HT1080 (cell line): ENCODE measurements at regions not wholly inside any gene's neighbourhood (a gene's known extent, or its start where the extent isn't known, plus 50 kb on each side); places are given as distances from the start of the nearest gene placed in this dataset.
"Not testable (repeated sequence)": the region's sequence is repeated elsewhere in the genome, so short reads cannot be mapped to it uniquely, and the experiment has no call there.

Experiments
- DNase-seq: peaks from one replicate; pipeline ENCODE4 v3.0.0-alpha.2; 2015; ENCODE audit warnings: low read depth

GRCh38 chr13:73521985-73522524, 463.2 kb downstream of the KLF5 start:
- DNase-seq, result no peak

- DNase-seq, result no peak
These were observed 462.5 kb downstream of the KLF5 start for GRCh38 chr13:73521290-73521624.

GRCh38 chr13:73520566-73521289, 461.9 kb downstream of the KLF5 start:
- DNase-seq, result no peak

GRCh38 chr13:73520135-73520534, 461.3 kb downstream of the KLF5 start:
- DNase-seq, result not testable (repeated sequence)

- DNase-seq, result no peak
These were observed 460.8 kb downstream of the KLF5 start for GRCh38 chr13:73519396-73520116.

GRCh38 chr13:73517766-73518165, 459.0 kb downstream of the KLF5 start:
- no peak for DNase-seq

- no peak for DNase-seq
These were observed 457.9 kb downstream of the KLF5 start for GRCh38 chr13:73516731-73517130.

GRCh38 chr13:73514208-73514607, 455.4 kb downstream of the KLF5 start:
- no peak for DNase-seq

GRCh38 chr13:73513751-73514150, 454.9 kb downstream of the KLF5 start:
- no peak for DNase-seq

GRCh38 chr13:73508841-73509240, 450.0 kb downstream of the KLF5 start:
- DNase-seq, result no peak

GRCh38 chr13:73505376-73505890, 446.6 kb downstream of the KLF5 start:
- DNase-seq, result no peak

- no peak for DNase-seq
These were observed 440.9 kb downstream of the KLF5 start for GRCh38 chr13:73499695-73500094.

GRCh38 chr13:73497430-73497829, 438.6 kb downstream of the KLF5 start:
- DNase-seq, result no peak

- no peak for DNase-seq
These were observed 437.9 kb downstream of the KLF5 start for GRCh38 chr13:73496711-73497110.

- peak; percentile 1 for DNase-seq
These were observed 434.0 kb downstream of the KLF5 start for GRCh38 chr13:73492811-73493210.

- DNase-seq, result no peak
These were observed 423.8 kb downstream of the KLF5 start for GRCh38 chr13:73482556-73482955.

GRCh38 chr13:73481886-73482445, 423.2 kb downstream of the KLF5 start:
- DNase-seq, result no peak

- no peak for DNase-seq
These were observed 422.2 kb downstream of the KLF5 start for GRCh38 chr13:73480779-73481559.

- no peak for DNase-seq
These were observed 421.1 kb downstream of the KLF5 start for GRCh38 chr13:73479856-73480255.

GRCh38 chr13:73479351-73479750, 420.5 kb downstream of the KLF5 start:
- DNase-seq, result no peak

- no peak for DNase-seq
These were observed 418.6 kb downstream of the KLF5 start for GRCh38 chr13:73477441-73477840.
